GM21526 (cell line): ENCODE measurements at regions not wholly inside any gene's neighbourhood (a gene's known extent, or its start where the extent isn't known, plus 50 kb on each side); places are given as distances from the start of the nearest gene placed in this dataset.
A peak's percentile ranks its signal among the peaks of the same experiment; 100 is the strongest.

Source experiments
- ATAC-seq: cut with Tn5 transposase; IDR thresholded peaks from one replicate; pipeline ENCODE4 v1.9.1; 2021; ENCODE audit warnings: moderate library complexity; ENCODE audit not compliant: unreplicated experiment, low FRiP score

DNA sequence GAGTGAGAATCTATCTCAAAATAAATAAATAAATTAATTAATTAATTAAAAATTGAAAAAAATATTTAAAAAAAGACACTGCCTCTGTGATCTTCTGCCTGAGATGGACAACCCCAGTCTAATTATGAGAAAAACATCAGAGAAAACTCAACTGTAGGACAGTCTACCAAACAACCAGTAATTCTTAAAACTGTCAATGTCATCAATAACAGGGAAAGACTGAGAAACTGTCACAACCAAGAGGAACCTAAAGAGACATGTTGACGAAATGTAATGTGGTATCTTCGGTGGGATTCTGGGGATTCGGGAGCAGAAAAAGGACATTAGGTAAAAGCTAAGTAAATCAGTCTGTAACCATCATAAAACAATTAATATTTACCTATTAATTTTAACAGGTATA is 265.4 kb upstream of the LMCD1 start:
- ATAC-seq: no peak

DNA sequence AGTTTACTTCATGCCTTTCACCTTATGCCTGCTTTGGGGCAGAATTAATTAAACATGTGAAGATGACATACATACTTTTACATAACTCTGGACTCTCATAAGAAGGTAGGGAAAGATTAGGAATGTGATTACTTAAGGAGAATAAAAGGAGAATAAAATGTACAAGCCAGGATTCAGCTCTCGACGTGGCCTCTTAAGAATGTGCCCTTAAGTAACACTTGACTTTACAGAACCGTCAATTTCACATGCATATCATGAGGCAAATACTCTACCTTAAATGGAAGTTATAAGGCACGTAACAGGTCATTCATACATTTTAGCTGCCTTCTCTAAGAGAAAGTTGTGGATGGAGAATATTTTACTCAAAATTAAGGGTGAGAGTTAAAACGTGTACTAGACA is 263.7 kb upstream of the LMCD1 start:
- ATAC-seq: no peak

DNA sequence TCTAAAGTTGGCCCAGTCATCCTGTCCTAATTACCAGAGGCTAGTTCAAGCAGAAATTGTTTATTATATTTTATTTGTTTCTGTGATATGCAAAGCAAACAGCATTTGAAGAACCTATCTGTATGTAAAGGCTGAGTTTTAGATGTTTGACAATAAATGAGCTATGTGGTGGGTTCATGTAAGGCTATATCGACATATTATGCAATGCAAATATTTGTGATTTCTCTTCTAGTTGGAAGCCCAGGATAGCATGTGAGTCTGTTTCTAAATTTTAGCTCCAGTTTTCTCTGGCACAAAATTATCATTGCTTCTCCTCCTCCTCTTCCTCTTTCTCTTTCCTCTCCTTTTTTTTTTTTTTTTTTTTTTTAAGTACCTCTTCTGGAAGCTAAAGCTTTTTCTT is 263.2 kb upstream of the LMCD1 start:
- no peak for ATAC-seq

DNA sequence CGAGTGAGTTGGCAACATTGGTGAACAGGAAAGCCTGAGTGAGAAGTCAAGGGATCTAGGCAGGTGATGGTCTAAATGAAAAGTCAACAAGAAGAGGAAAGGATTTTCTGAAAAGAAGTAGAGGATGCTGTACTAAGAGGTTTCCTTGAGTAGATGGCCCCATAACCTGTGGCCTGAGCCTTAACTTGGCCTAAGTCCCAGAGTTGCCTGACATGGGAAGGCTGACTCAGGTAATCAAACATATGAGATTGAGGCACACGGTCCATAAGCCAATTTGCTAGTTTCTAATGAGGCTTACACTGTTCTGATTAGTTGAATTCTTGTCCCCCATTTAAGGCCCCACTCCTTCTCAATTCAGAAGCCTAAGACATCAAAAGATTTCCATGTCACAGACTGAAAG is 262.5 kb upstream of the LMCD1 start:
- ATAC-seq: no peak

DNA sequence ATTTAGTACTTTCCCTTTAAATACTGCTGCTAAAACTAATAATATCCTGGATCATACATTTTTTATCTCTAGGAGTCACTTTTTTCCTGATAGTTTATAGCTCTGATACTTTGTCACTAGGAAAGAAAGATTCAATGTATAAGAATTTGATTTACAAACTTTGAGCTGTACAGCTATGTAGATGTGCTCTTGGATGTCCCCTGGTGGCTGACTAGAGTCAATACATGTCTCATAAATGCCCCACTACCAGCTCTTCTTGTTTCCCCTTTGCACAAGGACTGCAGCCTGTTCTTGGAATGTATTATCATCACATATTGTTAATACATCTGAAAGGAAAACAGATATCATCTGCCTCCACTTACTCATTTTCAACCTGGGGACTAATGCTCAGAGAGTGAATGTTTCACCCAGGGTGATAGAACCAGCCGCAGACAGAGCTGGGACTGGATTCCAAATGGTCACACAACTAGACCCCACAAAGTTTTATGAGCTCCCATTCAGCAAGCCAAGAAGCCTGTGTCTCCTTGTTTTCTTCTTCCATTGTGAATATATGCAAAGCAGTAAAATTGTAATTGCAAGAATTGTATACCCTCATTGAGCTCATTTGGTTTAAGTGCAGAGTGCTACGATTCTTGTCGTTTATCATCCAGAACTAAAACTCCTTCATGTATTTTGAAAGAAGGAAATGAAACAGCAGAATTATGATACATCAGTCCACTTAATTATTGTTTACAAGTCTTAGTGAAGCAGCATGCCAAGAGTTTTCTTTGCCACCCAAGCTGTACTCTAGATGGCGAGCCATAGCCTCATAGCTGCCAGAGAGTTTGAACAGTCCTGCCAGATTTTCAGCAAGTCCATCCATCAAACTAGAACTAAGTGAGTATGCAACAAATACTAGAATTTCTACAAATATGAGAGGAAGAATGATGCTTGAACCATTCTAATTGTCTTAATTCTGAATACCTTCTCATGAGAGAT is 261.6 kb upstream of the LMCD1 start:
- ATAC-seq: peak; percentile 96

DNA sequence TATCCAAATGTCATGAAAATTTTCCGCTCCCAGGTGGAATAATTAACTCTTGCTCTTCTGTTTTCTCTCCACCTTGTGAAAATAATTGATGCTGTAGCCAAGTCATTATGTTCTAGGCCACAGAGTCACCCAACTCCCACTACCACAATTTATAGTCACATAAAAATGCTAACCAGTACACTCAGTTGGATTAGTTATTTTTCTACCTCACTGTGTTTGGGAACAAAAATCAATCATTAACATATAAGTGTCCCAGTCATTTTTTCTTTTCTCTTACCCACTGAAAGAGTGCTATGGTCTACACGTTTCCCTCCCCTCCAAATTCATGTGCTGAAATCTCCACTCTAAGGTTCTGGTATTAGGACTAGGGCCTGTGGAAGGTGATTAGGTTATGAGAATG is 255.6 kb upstream of the LMCD1 start:
- no peak for ATAC-seq

DNA sequence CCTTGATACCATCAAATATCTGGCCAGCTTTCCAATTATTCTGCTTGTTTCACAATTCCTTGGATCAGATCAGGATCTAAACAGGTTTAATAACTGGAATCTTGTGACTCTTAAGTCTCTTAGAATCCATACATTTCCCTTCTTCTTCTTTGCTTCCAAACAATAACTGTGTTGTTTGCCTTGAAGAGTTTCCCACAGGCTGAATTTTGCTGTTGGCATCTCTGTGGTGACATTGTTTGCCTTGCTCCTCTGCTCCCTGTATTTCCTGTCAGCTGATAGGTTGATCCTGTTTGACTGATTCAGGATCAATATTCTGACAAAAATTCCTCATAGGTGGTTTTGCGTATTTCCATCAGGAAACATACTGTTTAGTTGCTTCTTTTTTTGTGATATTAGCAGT is 248.4 kb upstream of the LMCD1 start:
- ATAC-seq: no peak

DNA sequence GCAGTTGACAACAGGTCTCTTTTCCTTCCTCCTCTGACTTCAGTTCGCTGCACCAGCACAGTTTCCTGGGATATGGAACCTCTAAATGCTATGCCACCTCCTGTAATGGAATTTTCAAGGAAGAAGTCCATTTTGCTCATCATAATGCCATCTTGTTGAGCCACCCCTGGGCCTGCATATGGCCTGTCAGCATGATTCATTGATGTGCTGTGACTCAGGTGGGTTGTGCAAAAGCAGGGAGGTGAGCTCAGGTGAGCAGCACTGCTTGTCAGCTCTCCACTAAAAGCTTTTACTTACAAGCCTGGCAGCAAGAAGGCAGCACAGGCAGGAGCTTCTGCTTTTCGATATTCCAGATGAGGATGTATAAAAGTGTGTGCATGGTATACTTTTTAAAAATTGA is 247.1 kb upstream of the LMCD1 start:
- no peak for ATAC-seq

DNA sequence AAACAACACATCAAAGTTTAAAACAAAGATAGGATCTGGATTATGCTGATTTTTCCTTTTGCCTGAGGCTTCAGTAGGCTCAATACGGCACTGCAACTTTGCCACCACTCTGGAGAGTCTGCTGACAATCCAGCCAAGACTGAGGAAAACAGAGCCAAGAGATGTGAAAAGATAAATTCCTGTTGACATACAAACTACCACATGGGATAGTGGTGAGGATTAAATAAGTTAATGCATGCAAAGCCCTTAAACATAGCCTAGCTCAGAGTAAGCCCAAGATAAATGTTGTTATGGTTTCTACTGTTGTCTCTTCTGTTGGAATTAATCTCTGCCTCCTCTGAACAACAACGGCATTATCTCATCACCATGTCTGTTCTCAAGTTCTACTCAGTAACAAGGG is 245.9 kb upstream of the LMCD1 start:
- ATAC-seq: no peak

DNA sequence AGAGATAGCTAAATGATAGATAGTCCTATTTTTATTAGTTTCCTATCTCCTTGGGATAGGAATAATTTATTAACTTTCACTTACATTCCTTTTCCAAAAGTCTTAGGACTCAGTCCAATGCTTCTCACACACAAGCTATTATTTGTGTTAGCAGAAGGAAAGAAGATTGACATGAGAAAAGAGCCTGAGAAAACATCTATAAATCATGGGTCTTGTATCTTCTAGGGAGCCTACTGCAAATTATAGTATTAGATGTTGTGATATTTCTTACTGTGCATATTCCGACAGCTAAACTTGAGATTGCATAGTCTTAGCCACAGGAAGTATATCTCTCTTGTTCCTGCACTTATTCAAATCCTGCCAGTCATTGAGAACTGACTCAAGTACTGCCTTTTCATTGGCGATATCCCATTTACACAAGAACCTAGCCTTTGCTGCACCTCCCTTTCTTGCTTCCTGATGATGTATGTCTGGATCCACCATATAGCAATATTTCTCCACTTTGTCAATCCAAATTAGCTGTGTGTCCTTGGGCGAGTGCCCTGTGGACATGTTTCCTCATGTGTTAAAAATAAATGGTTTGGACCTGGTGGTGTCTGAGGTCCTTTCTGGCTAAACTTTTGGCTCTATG is 245.1 kb upstream of the LMCD1 start:
- ATAC-seq: no peak

DNA sequence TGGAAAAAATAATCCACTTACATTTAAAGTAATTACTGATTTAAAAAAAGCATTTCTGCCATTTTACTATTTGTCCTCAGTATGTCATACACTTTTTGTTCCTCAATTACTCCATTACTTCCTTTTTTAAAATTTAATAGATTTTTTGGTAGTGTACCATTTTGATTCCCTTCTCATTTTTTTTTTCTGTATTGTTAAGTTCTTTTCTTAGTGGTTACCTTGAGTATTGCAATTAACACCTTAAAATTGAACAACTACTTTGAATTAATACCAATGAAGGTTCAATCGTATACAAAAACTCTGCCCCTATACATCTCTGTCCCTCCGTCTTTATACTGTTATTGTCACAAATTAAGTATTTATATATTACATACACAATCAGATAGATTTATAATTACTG is 240.6 kb upstream of the LMCD1 start:
- no peak for ATAC-seq

DNA sequence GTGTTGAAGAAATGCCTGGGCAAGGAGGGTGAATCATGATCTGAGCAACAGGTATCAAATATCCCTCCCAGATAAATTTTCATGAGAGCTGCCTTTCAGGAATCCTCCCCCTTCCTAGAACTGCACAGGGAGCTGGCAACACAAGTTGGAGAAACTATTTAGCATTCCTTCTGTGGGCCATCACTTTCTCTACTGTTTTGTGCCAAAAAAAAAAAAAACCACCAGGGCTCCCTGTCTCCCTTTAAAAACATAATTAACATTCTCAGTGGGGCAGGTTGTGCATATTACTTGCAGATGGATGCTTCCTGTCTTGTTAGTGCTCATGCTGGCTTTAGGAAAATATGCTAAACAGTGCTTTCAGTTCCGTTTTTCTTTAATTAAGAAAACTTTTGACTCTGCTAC is 234.9 kb upstream of the LMCD1 start:
- no peak for ATAC-seq

DNA sequence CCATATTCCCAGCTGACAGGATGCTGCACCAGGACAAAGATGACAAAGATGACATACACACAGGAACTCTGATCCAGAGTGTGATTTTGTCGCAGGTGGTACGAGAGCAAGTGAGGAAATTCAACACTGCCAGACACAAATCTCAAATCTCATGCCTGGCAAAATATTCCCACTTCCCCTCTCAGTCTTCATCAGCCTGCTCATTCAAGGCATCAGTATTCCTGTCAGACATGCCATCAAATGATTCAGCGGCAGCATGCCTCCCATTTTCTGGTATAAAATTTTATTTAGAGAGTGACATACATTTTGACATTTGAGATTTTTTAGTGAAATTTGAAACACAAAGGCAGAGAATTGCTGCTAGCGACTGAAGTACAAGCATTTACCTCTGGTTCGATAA is 228.1 kb upstream of the LMCD1 start:
- no peak for ATAC-seq

DNA sequence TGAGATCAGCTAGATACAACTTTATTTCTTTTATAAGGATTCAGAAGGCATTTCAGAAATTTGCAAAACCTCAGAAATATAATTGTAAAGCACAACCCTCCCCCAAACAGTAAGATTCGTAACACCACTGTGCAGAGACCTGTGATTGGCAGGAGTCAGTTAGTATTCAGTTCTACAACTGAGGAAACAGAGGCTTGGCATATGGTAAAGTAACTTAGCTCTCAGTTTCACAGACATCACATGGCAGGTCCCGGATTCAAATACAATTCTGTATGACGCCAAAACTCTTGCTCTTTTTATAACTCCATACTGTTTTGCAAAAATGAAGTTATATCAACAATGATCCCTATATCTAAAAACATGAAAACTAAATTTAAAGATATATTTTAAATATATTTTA is 225.6 kb upstream of the LMCD1 start:
- no peak for ATAC-seq

DNA sequence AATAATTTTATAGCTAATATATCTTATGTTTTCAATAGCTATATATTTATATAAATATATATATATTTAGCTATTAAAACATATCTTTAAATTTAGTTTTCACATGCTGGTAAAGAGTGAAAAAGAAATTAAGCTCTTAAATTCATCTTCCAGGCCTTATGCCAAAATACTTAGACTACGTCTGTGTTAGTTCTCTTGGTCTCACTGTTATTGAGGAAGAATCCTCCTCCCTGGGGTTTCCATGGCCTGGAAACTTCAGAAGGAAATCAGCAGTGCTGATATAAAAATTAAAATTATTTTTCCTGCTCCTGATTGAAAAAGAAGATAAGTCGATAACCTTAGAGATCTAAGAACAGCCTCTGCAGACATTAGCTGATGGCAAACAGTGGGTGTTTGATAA is 225.1 kb upstream of the LMCD1 start:
- ATAC-seq: no peak

DNA sequence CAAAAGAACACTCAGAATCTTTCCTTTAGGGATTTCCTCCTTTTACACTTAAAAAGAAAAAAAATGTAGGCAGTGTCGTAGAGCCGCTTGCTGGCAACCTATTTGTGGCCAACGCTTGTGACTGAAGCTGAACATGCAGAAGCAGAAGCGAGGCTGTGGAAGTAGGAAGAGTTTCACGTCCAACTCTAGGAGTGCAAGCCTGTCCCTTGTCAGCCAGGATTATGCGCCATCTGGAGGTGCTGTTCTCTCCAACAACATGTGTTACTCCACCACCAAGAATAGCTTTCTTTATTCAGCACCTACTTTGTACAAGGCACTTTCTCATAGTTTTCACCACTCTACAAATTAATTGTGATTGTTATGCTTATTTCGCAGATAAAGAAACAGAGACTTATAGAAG is 223.2 kb upstream of the LMCD1 start:
- no peak for ATAC-seq

DNA sequence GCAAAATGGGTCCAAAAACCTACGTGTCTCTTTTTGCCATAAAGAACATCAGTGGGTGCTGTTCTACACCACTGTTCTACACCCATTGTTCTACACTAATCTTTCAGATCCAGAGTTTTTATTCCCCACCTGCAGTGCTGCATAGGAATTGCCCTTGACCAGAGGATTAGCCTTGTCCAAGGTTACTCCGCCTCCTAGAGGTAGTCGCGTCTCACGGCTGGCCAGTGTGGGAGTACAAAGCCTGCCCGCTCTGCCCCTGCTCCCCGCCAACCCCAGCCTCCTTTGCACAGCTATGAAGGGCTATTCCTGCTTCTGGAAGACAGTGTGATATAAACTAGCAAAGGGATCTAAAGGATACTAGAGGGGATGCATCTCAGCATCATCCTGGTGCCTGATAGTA is 222.1 kb upstream of the LMCD1 start:
- no peak for ATAC-seq

DNA sequence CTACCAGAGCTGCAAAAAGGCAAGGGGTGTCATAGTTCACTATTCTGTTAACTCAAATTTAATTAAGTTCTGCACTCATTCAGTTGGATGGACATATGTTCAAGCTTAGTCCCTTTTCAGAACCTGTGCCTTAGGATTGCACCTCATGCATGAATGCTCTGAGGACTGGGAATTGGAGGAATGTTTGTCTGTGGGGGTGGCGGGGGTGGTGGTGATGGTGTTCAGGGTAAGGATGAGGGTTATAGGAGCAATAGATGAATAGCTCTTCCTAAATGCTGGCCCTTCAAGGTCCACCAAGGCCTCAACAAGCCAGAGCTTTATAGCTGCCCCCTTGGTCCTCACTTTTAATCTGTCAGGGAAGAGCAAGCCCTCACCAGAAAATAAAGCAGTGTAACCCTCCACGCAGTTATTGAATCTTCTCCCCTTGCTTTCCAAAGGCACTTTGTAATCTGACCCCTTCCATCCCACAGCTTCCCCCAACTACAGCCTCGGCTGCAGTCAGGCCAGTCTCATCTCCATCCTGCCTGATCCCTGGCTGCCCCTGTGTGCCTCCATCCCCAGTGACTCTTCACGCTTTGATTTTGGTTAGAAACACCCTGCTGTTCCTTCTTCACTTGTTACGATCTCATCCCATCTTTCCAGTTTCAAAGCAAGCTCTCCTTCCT is 221.6 kb upstream of the LMCD1 start:
- ATAC-seq: no peak

DNA sequence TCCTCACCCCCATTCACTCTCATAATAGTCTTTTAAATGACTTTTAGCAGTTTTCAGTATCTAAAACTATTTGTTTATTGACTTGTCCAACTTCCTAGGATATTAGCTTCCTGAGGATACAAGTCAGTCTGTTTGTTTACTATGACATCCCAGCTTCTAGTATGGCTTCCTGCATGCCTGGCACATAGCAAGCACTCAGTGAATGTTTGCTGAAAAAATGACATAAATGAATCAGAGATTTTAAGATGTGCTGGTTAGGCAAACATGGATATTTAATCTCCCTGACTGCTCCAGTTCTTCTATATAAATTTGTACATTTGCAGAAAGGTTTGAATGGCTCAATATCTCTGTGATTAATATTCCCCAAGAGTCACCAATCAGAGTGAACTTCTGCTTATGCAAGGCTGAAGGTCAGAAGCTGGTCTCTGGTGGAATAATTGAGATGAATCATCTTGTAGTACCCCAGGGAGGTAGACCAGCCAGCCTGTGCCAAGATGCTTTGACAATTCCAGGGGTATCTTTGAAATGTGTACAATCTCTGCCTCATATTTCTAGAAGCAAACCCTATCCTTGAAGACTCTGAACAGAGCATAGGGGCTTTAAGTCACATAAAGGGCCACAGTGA is 219.0 kb upstream of the LMCD1 start:
- ATAC-seq: no peak

DNA sequence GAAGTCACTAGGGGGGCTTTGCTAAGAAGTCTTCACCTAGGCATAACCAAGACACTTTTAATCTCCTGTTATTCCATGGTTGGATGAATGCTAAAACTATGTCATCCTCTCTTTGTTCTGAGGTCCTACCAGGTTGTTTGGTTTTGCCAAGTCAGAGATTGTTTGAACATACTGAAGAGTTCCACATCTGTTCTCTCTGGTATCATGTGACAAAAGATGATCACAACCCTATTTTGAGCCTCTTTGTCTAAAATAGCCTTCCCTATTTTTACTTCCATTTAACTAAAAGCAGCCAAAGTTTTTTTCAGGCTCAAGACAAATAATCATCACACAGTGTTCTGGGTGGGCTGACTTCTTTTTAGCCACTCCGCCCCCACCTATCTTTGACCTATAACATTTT is 218.4 kb upstream of the LMCD1 start:
- no peak for ATAC-seq

DNA sequence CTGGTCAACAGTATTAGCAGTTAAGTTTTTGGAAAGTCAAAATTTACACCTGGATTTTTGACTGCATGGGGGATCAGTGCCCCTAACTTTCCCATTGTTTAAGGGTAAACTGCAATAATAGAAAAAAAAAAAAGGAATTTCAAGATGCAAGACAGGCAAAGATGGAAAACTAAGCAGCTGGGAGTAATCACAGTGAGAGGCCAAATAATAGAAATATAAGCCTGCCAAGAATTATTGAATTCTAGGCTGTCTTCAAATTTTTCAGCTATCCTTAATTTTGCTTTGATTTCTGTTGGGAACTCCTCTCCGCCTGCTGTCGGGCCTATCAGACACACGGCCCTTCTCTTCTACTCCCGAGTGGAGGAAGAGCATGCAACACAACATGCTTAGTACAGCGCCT is 215.5 kb upstream of the LMCD1 start:
- ATAC-seq: no peak
